ENCODE measurements at regions not wholly inside any gene's neighbourhood (a gene's known extent, or its start where the extent isn't known, plus 50 kb on each side); places are given as distances from the start of the nearest gene placed in this dataset.

DNA sequence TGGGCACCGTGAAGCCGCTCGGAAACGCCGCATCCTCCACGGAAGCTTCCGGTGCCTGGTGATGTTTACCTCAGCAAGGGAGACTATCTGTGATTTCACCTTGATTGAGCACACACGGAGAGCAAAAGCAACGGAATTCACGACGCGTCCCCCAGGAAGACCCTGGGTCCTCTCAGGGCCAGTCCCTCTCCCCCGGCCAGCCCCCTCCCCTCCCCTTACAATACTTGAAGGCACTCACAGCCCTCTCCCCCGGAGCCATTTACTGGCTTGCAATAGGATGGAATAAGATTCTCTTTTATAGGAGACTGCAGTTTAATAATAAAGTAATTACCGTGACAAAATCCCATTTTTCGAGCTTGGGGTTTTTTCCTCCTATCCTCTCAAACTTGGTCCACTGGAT, 104.7 kb downstream of the ENGASE start:
- Histone ChIP-seq H3K27me3 (ENCODE audit: control insufficient read depth, extremely low read depth, insufficient read depth, low read length) (peaks cover 53% of the 10 kb centered on the region), H3K4me3 (ENCODE audit: control insufficient read depth in 2 of 3, extremely low read depth in 1 of 3, insufficient read depth in 2 of 3, low read depth in 1 of 3, low read length in 3 of 3) (no peak overlapping the region), H3K9ac (ENCODE audit: control insufficient read depth, extremely low read depth, insufficient read depth, low read length) (no peak overlapping the region), H4K20me1 (ENCODE audit: control insufficient read depth, extremely low read depth, insufficient read depth, low read length) (no peaks in the 10 kb centered on the region), H3K36me3 (ENCODE audit: control insufficient read depth in 2 of 2, extremely low read depth in 1 of 2, insufficient read depth in 2 of 2, low read length in 2 of 2) (no peaks in the 10 kb centered on the region), H3K4me1 (ENCODE audit: control insufficient read depth, extremely low read depth, insufficient read depth, low read length) (no peaks in the 10 kb centered on the region), H3K4me2 (ENCODE audit: control insufficient read depth, extremely low read depth, insufficient read depth, low read depth, low read length) (no peak overlapping the region), H3K27ac (ENCODE audit: control insufficient read depth, insufficient read depth, low read length) (no peak overlapping the region), H3K9me1 (ENCODE audit: control insufficient read depth, extremely low read depth, insufficient read depth, low read length) (no peaks in the 10 kb centered on the region), H3K79me2 (ENCODE audit: control insufficient read depth, insufficient read depth, low read length) (no peaks in the 10 kb centered on the region), H3K9me3 (ENCODE audit: control insufficient read depth, low read depth, low read length) (no peaks in the 10 kb centered on the region), H2AFZ (ENCODE audit: control insufficient read depth, low read length) (no peak overlapping the region)
- no peak for DNase-seq (ENCODE audit: low read depth, low spot score)
- TF ChIP-seq EZH2 (IDR thresholded peaks at IDR 0.05; ENCODE audit: low read length): no peak
- no peak for TF ChIP-seq CTCF (optimal IDR thresholded peaks at IDR 0.05 in 1 of 3, IDR thresholded peaks at IDR 0.05 in 1 of 3, conservative IDR thresholded peaks at IDR 0.05 in 1 of 3; ENCODE audit: extremely low read depth in 1 of 3, insufficient read depth in 2 of 3, low read length in 3 of 3)
- FAIRE-seq: no peak
- dilution Hi-C loops (cut with MboI; ENCODE audit: extremely low pct_ligation_motif_present, low sequenced_read_pairs): no loop called here

- dilution Hi-C loops (cut with MboI; ENCODE audit: extremely low pct_ligation_motif_present, low sequenced_read_pairs): no loop called here
- FAIRE-seq: no peak
Measured at GRCh38 chr17:79177877-79178276, 103.3 kb downstream of the ENGASE start.

More at GRCh38 chr17:79177877-79178276, 103.3 kb downstream of the ENGASE start:
- peaks cover 42% of the 10 kb centered on the region for H3K27me3 ChIP-seq (ENCODE audit: control insufficient read depth, extremely low read depth, insufficient read depth, low read length)
- no peaks in the 10 kb centered on the region for H3K9me3 ChIP-seq (ENCODE audit: control insufficient read depth, low read depth, low read length)
- no peak for DNase-seq (ENCODE audit: low read depth, low spot score)
- H3K36me3 ChIP-seq (ENCODE audit: control insufficient read depth in 2 of 2, extremely low read depth in 1 of 2, insufficient read depth in 2 of 2, low read length in 2 of 2): no peaks in the 10 kb centered on the region
- H3K4me2 ChIP-seq (ENCODE audit: control insufficient read depth, extremely low read depth, insufficient read depth, low read depth, low read length): no peak overlapping the region
- no peak overlapping the region for H3K4me3 ChIP-seq (ENCODE audit: control insufficient read depth in 2 of 3, extremely low read depth in 1 of 3, insufficient read depth in 2 of 3, low read depth in 1 of 3, low read length in 3 of 3)
- H3K9ac ChIP-seq (ENCODE audit: control insufficient read depth, extremely low read depth, insufficient read depth, low read length): no peak overlapping the region
- no peak overlapping the region for H3K27ac ChIP-seq (ENCODE audit: control insufficient read depth, insufficient read depth, low read length)
- H4K20me1 ChIP-seq (ENCODE audit: control insufficient read depth, extremely low read depth, insufficient read depth, low read length): no peaks in the 10 kb centered on the region
- H3K4me1 ChIP-seq (ENCODE audit: control insufficient read depth, extremely low read depth, insufficient read depth, low read length): no peaks in the 10 kb centered on the region
- no peaks in the 10 kb centered on the region for H3K79me2 ChIP-seq (ENCODE audit: control insufficient read depth, insufficient read depth, low read length)
- TF ChIP-seq CTCF (optimal IDR thresholded peaks at IDR 0.05 in 1 of 3, IDR thresholded peaks at IDR 0.05 in 1 of 3, conservative IDR thresholded peaks at IDR 0.05 in 1 of 3; ENCODE audit: extremely low read depth in 1 of 3, insufficient read depth in 2 of 3, low read length in 3 of 3) (no peak), EZH2 (IDR thresholded peaks at IDR 0.05; ENCODE audit: low read length) (no peak)
- H3K9me1 ChIP-seq (ENCODE audit: control insufficient read depth, extremely low read depth, insufficient read depth, low read length): no peaks in the 10 kb centered on the region
- H2AFZ ChIP-seq (ENCODE audit: control insufficient read depth, low read length): no peak overlapping the region

Data from keratinocyte (primary cell).